Duodenal mucosa (tissue), 2 donors: ENCODE measurements at regions not wholly inside any gene's neighbourhood (a gene's known extent, or its start where the extent isn't known, plus 50 kb on each side); places are given as distances from the start of the nearest gene placed in this dataset.

Source experiments
- H3K27ac ChIP-seq: one replicate; pipeline ENCODE4 v1.7.0; 2013; ENCODE audit warnings: low read depth, low read length
- H3K27me3 ChIP-seq, 2 donors: one replicate each; pipeline ENCODE4 v1.7.0; 2013; ENCODE audit warnings: low read length in 2 of 2, control low read depth in 1 of 2; ENCODE audit not compliant: insufficient read depth in 2 of 2, control insufficient read depth in 1 of 2
- H3K36me3 ChIP-seq, 2 donors: one replicate each; pipeline ENCODE4 v1.7.0; 2013; ENCODE audit warnings: low read length in 2 of 2, control low read depth in 1 of 2; ENCODE audit not compliant: insufficient read depth in 2 of 2, control insufficient read depth in 1 of 2
- H3K4me1 ChIP-seq, 2 donors: one replicate each; pipeline ENCODE4 v1.7.0; 2013; ENCODE audit warnings: low read length in 2 of 2, control low read depth in 1 of 2; ENCODE audit not compliant: insufficient read depth in 2 of 2, control insufficient read depth in 1 of 2
- H3K4me3 ChIP-seq, 2 donors: one replicate each; pipeline ENCODE4 v1.7.0; 2013; ENCODE audit warnings: low read length in 2 of 2, low read depth in 1 of 2
- H3K9ac ChIP-seq, 2 donors: one replicate each; pipeline ENCODE4 v1.7.0; 2013; ENCODE audit warnings: low read length in 2 of 2, low read depth in 1 of 2
- H3K9me3 ChIP-seq, 2 donors: one replicate each; pipeline ENCODE4 v1.7.0; 2013; ENCODE audit warnings: low read length in 2 of 2, control low read depth in 1 of 2; ENCODE audit not compliant: control insufficient read depth in 1 of 2

DNA sequence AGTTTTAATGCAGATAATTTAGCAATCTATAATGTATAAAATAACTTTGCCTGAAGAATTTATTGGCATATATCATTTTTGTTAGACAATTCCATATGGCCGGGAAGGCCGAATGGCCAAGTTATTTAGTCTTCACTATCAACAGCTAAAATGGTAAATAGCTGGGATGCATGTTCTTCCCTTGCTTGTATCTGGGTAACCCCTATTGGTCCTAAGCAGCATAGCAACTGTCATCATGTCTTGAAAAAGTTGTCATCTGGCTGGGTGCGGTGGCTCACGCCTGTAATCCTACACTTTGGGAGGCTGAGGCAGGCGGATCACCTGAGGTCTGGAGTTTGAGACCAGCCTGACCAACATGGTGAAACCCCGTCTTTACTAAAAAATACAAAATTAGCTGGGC, 340.0 kb upstream of the DPYD start:
- Histone ChIP-seq H3K9me3 (no peaks in the 10 kb centered on the region), H3K27me3 (no peaks in the 10 kb centered on the region), H3K36me3 (no peaks in the 10 kb centered on the region), H3K4me1 (peaks cover 0 to 8% of the 10 kb centered on the region in 2 donors), H3K27ac (no peak overlapping the region), H3K4me3 (no peak overlapping the region), H3K9ac (no peak overlapping the region)

- no peaks in the 10 kb centered on the region for H3K36me3 ChIP-seq
- H3K9me3 ChIP-seq: no peaks in the 10 kb centered on the region
Measured at GRCh38 chr1:98260412-98260811, 339.6 kb upstream of the DPYD start.

DNA sequence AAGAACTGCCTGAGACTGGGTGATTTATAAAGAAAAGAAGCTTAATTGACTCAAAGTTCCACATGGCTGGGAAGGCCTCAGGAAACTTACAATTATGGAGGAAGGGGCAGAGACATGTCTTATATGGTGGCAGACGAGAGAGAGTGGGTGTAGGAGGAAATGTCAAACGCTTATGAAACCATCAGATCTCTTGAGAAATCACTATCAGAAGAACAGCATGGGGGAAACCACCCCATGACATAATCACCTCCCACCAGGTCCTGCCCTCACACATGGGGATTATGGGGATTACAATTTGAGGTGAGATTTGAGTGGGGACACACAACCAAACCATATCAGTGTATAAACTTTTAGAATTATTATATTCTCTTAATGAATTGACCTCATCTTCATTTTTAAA, 335.9 kb upstream of the DPYD start:
- Histone ChIP-seq H3K4me1 (no peaks in the 10 kb centered on the region), H3K27ac (no peak overlapping the region), H3K9ac (no peak overlapping the region), H3K36me3 (no peaks in the 10 kb centered on the region), H3K9me3 (no peaks in the 10 kb centered on the region), H3K27me3 (no peaks in the 10 kb centered on the region), H3K4me3 (no peak overlapping the region)

More at GRCh38 chr1:98260412-98260811, 339.6 kb upstream of the DPYD start:
- Histone ChIP-seq H3K4me1 (peaks cover 0 to 8% of the 10 kb centered on the region in 2 donors), H3K4me3 (no peak overlapping the region), H3K9ac (no peak overlapping the region), H3K27me3 (no peaks in the 10 kb centered on the region), H3K27ac (no peak overlapping the region)

DNA sequence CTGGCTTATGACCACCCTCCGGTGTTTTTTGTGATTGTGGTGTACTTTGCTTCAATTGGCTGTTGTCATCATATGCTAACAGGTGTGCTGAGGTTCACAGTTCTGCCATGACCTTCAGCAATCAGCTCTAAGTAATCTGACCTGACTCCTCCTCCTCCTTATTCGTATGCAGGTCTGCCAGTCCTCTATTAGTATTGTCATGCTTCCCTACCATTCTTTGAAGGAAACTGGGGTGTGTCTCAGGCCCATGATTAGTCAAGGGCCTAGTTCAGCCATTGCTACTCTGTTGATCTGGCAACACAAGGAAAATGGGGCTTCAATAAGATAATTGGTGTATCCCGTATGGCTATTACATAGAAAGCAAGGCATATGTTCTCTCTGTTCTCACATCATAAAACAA, 332.3 kb upstream of the DPYD start:
- Histone ChIP-seq H3K9ac (no peak overlapping the region), H3K36me3 (no peaks in the 10 kb centered on the region), H3K9me3 (no peaks in the 10 kb centered on the region), H3K4me3 (no peak overlapping the region), H3K27me3 (no peaks in the 10 kb centered on the region), H3K4me1 (no peaks in the 10 kb centered on the region), H3K27ac (no peak overlapping the region)

DNA sequence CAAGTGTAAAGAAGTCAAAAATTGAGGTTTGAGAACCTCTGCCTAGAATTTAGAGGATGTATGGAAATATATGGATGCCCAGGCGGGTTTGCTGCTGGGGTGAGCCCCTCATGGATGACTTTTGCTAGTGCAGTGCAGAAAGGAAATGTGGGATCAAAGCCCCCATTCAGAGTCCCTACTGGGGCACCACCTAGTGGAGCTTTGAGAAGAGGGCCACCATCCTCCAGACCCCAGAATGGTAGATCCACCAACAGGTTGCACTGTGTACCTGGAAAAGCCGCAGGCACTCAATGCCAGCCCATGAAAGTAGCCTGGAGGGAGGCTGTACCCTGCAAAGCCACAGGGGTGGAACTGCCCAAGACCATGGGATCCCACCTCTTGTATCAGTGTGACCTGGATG, 330.7 kb upstream of the DPYD start:
- H3K27me3 ChIP-seq: no peaks in the 10 kb centered on the region
- no peaks in the 10 kb centered on the region for H3K4me1 ChIP-seq
- no peak overlapping the region for H3K27ac ChIP-seq
- H3K9me3 ChIP-seq: no peaks in the 10 kb centered on the region
- no peak overlapping the region for H3K9ac ChIP-seq
- H3K36me3 ChIP-seq: no peaks in the 10 kb centered on the region
- no peak overlapping the region for H3K4me3 ChIP-seq

GRCh38 chr1:98232678-98233077, 311.8 kb upstream of the DPYD start:
- H3K27me3 ChIP-seq: no peaks in the 10 kb centered on the region
- peaks cover 3 to 22% of the 10 kb centered on the region in 2 donors for H3K9me3 ChIP-seq
- no peak overlapping the region for H3K27ac ChIP-seq
- H3K4me1 ChIP-seq: no peaks in the 10 kb centered on the region
- no peak overlapping the region for H3K4me3 ChIP-seq
- no peaks in the 10 kb centered on the region for H3K36me3 ChIP-seq
- no peak overlapping the region for H3K9ac ChIP-seq

DNA sequence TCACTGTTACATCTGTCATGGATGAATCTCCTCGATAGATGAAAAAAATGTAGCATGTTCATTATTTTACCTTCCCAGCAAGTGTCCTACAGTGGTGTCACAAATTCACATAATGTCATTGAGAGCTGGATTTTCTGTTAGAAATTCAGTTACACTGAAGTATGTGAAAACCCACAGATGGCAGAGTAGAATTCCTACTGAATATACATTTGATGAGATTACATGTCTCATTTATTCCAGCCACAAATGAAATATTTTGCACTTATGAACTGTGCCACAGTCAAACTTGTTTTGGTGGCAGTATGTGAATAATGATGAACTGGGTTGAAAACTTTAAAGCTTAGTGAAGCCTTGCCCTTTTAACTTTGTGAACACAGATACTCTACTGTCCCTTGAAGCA, 301.9 kb upstream of the DPYD start:
- Histone ChIP-seq H3K4me3 (no peak overlapping the region), H3K27me3 (no peaks in the 10 kb centered on the region), H3K36me3 (no peaks in the 10 kb centered on the region), H3K9ac (no peak overlapping the region), H3K4me1 (no peaks in the 10 kb centered on the region), H3K27ac (no peak overlapping the region), H3K9me3 (no peaks in the 10 kb centered on the region)

- H3K27ac ChIP-seq: no peak overlapping the region
Measured at GRCh38 chr1:98221923-98222322, 301.1 kb upstream of the DPYD start.

DNA sequence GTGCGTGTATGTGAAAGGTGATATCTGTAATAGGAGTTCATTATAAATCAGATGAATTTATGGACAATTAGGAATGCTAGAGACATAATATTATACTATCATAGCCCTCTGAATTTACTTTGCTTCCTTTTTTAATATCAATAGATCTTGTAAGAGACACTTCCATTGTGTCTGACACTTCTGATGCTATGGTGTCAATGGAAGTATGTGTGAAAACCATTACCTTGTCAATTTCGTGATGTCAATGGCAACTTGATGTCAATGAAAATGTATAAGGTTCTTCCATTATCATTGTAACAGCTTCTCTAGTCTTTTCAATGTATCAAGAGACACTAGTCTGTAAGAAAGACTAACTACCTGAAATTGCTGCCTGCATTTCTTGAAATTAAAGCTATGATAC, 296.8 kb upstream of the DPYD start:
- no peaks in the 10 kb centered on the region for H3K36me3 ChIP-seq
- no peak overlapping the region for H3K27ac ChIP-seq
- no peak overlapping the region for H3K4me3 ChIP-seq
- H3K9ac ChIP-seq: no peak overlapping the region
- no peaks in the 10 kb centered on the region for H3K27me3 ChIP-seq
- H3K4me1 ChIP-seq: no peaks in the 10 kb centered on the region
- no peaks in the 10 kb centered on the region for H3K9me3 ChIP-seq

More at GRCh38 chr1:98221923-98222322, 301.1 kb upstream of the DPYD start:
- Histone ChIP-seq H3K36me3 (no peaks in the 10 kb centered on the region), H3K4me1 (no peaks in the 10 kb centered on the region), H3K9me3 (no peaks in the 10 kb centered on the region), H3K27me3 (no peaks in the 10 kb centered on the region), H3K4me3 (no peak overlapping the region), H3K9ac (no peak overlapping the region)

GRCh38 chr1:98216304-98216703, 295.5 kb upstream of the DPYD start:
- Histone ChIP-seq H3K9me3 (no peaks in the 10 kb centered on the region), H3K9ac (no peak overlapping the region), H3K36me3 (no peaks in the 10 kb centered on the region), H3K4me1 (no peaks in the 10 kb centered on the region), H3K4me3 (no peak overlapping the region), H3K27me3 (no peaks in the 10 kb centered on the region), H3K27ac (no peak overlapping the region)

DNA sequence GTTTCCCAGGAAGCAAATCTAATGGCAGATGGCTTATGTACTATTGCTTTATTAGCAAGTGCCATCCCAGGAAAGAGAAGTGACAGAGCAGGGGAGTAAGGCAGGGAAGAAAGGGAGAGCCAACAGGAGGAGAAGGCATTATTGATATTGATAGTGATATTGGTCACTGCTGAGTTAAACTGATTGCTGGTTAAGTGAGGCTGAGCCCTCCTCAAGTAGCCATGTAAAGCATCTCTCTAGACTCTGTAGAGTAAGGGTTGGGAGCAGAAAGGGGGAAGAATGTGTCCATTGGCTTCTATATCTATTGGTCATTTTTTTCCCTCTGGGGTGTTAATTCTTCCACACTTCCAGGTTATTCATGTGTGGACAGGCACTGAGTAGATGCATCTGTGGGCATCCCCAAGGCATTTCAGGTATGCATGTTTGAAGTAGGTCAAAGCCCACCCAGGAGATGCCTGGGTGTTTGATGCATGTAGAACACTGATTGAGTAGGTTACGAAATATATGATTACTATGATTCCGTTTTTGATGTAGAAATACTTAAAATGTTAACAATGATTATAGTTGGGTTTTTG, 290.5 kb upstream of the DPYD start:
- no peaks in the 10 kb centered on the region for H3K4me1 ChIP-seq
- no peak overlapping the region for H3K9ac ChIP-seq
- H3K27me3 ChIP-seq: no peaks in the 10 kb centered on the region
- H3K36me3 ChIP-seq: no peaks in the 10 kb centered on the region
- no peak overlapping the region for H3K27ac ChIP-seq
- no peak overlapping the region for H3K4me3 ChIP-seq
- no peaks in the 10 kb centered on the region for H3K9me3 ChIP-seq
